ENCODE measurements at regions not wholly inside any gene's neighbourhood (a gene's known extent, or its start where the extent isn't known, plus 50 kb on each side); places are given as distances from the start of the nearest gene placed in this dataset.

DNA sequence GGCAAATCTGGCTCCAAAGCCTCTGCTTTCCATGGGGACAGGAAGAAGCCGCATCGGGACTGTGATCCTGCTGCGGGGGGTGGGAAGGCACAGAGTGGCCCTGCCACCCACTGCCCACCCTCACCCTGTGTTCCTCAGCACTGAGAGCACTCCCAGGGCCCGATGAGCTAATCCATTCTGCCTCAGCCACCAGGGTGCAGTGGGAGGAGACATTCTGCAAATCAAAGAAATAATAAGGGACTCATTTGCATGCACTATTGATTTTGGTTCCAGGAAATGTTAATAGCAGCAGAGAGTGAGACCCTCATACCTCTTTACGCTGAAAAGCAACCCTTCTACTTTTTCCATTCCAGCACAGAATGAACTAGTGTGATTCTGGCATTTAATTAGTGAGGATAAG, 572.8 kb downstream of the INHBA start:
- TF ChIP-seq, protein P1, sequence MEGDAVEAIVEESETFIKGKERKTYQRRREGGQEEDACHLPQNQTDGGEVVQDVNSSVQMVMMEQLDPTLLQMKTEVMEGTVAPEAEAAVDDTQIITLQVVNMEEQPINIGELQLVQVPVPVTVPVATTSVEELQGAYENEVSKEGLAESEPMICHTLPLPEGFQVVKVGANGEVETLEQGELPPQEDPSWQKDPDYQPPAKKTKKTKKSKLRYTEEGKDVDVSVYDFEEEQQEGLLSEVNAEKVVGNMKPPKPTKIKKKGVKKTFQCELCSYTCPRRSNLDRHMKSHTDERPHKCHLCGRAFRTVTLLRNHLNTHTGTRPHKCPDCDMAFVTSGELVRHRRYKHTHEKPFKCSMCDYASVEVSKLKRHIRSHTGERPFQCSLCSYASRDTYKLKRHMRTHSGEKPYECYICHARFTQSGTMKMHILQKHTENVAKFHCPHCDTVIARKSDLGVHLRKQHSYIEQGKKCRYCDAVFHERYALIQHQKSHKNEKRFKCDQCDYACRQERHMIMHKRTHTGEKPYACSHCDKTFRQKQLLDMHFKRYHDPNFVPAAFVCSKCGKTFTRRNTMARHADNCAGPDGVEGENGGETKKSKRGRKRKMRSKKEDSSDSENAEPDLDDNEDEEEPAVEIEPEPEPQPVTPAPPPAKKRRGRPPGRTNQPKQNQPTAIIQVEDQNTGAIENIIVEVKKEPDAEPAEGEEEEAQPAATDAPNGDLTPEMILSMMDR (IDR thresholded peaks at IDR 0.05; ENCODE audit: poor library complexity) = no peak
- TF ChIP-seq EZH2 (IDR thresholded peaks at IDR 0.05; ENCODE audit: borderline replicate concordance) (no peak), EZH2phosphoT487 (IDR thresholded peaks at IDR 0.05; ENCODE audit: low read depth, severe bottlenecking, unreplicated experiment) (no peak)
